Osteocyte (in vitro differentiated cells): ENCODE measurements at regions not wholly inside any gene's neighbourhood (a gene's known extent, or its start where the extent isn't known, plus 50 kb on each side); places are given as distances from the start of the nearest gene placed in this dataset.
"Not testable (repeated sequence)": the region's sequence is repeated elsewhere in the genome, so short reads cannot be mapped to it uniquely, and the experiment has no call there.

Source experiments
- DNase-seq: peaks from one replicate; pipeline ENCODE4 v3.0.0; 2021; ENCODE audit warnings: mixed read lengths; ENCODE audit not compliant: unreplicated experiment; ENCODE audit errors: extremely low spot score
- H3K27ac Mint-ChIP-seq: one replicate; pipeline ENCODE4 v1.8.0; 2021; ENCODE audit warnings: mild to moderate bottlenecking, mixed read lengths; ENCODE audit not compliant: unreplicated experiment
- H3K27me3 Mint-ChIP-seq: one replicate; pipeline ENCODE4 v1.8.0; 2021; ENCODE audit warnings: mixed read lengths; ENCODE audit not compliant: unreplicated experiment
- H3K36me3 Mint-ChIP-seq: one replicate; pipeline ENCODE4 v1.8.0; 2021; ENCODE audit warnings: mixed read lengths; ENCODE audit not compliant: unreplicated experiment
- H3K4me1 Mint-ChIP-seq: one replicate; pipeline ENCODE4 v1.8.0; 2021; ENCODE audit warnings: mixed read lengths; ENCODE audit not compliant: unreplicated experiment
- H3K4me3 Mint-ChIP-seq: one replicate; pipeline ENCODE4 v1.8.0; 2021; ENCODE audit warnings: mild to moderate bottlenecking, moderate library complexity, mixed read lengths; ENCODE audit not compliant: unreplicated experiment
- H3K9me3 Mint-ChIP-seq: one replicate; pipeline ENCODE4 v1.8.0; 2021; ENCODE audit warnings: mixed read lengths; ENCODE audit not compliant: unreplicated experiment
- TF ChIP-seq, protein P1 (sequence below): fragments of 200-600 bp; sonication (generic); IDR thresholded peaks from 2 replicates; pipeline ENCODE4 v1.5.0; 2021; ENCODE audit warnings: antibody characterized with exemption, mild to moderate bottlenecking, moderate library complexity

DNA sequence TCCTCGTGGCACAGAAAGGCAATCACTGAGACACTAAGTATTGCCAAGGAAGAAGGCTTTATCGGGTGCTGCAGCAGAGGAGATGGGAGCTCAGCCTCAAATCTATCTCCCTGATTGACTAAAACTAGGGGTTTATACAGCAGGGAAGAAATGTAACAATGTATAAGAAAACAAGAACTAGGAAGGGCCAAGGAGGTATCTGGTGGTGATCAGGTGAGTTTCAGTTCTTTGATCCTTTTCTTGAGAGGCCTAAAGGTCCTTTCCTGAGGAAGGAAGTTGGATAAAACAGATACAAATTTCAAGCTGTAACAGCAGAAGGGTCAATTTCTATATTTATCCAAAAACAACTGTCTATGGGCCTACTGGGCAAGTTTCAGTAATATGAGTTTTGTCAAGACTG, 212.4 kb downstream of the COPRS start:
- peaks cover 11% of the 10 kb centered on the region for H3K9me3 Mint-ChIP-seq
- no peaks in the 10 kb centered on the region for H3K27me3 Mint-ChIP-seq
- no peak for DNase-seq
- peak overlapping the region; percentile 60 for H3K27ac Mint-ChIP-seq
- H3K36me3 Mint-ChIP-seq, result peaks cover 2% of the 10 kb centered on the region
- H3K4me3 Mint-ChIP-seq, result no peak overlapping the region
- TF ChIP-seq, protein P1, sequence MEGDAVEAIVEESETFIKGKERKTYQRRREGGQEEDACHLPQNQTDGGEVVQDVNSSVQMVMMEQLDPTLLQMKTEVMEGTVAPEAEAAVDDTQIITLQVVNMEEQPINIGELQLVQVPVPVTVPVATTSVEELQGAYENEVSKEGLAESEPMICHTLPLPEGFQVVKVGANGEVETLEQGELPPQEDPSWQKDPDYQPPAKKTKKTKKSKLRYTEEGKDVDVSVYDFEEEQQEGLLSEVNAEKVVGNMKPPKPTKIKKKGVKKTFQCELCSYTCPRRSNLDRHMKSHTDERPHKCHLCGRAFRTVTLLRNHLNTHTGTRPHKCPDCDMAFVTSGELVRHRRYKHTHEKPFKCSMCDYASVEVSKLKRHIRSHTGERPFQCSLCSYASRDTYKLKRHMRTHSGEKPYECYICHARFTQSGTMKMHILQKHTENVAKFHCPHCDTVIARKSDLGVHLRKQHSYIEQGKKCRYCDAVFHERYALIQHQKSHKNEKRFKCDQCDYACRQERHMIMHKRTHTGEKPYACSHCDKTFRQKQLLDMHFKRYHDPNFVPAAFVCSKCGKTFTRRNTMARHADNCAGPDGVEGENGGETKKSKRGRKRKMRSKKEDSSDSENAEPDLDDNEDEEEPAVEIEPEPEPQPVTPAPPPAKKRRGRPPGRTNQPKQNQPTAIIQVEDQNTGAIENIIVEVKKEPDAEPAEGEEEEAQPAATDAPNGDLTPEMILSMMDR, result no peak
- peaks cover 6% of the 10 kb centered on the region for H3K4me1 Mint-ChIP-seq

DNA sequence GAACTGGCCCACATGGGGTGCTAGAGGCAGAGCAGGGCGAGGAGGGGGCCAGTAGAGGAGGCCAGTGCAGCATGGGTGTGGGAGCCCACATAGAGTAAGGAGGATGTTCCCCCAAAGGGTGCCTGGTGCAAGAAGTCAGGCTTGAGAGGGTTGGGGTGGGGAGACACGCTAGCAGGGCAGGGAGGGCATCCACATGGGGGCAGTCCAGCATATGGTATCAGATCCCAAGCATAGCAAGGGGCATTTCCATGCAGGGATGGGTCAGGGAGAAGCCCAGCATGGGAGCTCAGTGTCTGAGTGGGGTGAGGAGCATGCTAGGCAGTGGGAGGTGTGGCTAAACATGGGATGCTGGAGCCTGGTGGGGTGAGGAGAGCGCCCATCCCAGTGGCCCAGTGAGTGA, 213.7 kb downstream of the COPRS start:
- Mint-ChIP-seq H3K27ac (no peak overlapping the region), H3K36me3 (peaks cover 2% of the 10 kb centered on the region), H3K4me3 (no peak overlapping the region), H3K27me3 (no peaks in the 10 kb centered on the region), H3K4me1 (peaks cover 6% of the 10 kb centered on the region), H3K9me3 (peaks cover 11% of the 10 kb centered on the region)
- TF ChIP-seq, protein P1, result no peak
- no peak for DNase-seq

DNA sequence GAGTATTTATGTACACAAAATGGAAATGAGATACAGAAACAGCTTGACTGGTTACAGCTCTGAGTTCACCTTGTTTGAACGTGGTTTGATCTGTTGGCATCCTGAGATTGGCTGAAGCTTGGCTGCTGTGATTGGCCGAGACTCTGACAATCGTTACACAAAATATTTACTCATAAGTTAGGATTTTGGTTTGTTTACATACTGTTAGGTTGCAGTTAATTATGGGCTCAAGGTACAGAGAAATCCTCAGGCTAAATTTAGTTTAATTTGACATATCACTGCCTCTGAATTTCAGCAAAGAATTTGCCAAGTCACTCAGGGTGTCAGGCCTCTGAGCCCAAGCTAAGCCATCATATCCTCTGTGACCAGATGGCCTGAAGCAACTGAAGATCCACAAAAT, 227.3 kb downstream of the COPRS start:
- TF ChIP-seq, protein P1, result no peak
- peak overlapping the region; percentile 27 for H3K27ac Mint-ChIP-seq
- no peaks in the 10 kb centered on the region for H3K27me3 Mint-ChIP-seq
- H3K4me3 Mint-ChIP-seq, result no peak overlapping the region
- H3K4me1 Mint-ChIP-seq, result peaks cover 20% of the 10 kb centered on the region
- H3K36me3 Mint-ChIP-seq, result peaks cover 1% of the 10 kb centered on the region
- peaks cover 10% of the 10 kb centered on the region for H3K9me3 Mint-ChIP-seq
- DNase-seq, result no peak

DNA sequence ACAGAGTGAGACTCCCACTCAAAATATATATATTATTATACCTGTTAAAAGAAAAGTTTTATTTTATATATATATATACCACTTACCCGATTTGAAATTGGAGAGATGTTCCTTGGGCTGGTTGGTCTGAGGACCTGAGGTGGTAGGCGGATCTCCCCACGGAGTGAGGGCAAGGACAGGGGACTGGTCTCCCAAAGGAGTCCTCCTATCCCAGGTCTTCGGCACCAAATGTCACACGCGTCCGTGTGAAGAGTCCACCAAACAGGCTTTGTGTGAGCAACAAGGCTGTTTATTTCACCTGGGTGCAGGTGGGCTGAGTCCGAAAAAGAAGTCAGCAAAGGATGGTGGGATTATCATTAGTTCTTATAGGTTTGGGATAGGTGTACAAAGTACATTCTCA, 228.2 kb downstream of the COPRS start:
- H3K27me3 Mint-ChIP-seq, H3K36me3 Mint-ChIP-seq, H3K27ac Mint-ChIP-seq, H3K4me3 Mint-ChIP-seq: not testable (repeated sequence)
- Mint-ChIP-seq H3K4me1 (peaks cover 20% of the 10 kb centered on the region), H3K9me3 (peaks cover 18% of the 10 kb centered on the region)
- peak; percentile 54 for DNase-seq

DNA sequence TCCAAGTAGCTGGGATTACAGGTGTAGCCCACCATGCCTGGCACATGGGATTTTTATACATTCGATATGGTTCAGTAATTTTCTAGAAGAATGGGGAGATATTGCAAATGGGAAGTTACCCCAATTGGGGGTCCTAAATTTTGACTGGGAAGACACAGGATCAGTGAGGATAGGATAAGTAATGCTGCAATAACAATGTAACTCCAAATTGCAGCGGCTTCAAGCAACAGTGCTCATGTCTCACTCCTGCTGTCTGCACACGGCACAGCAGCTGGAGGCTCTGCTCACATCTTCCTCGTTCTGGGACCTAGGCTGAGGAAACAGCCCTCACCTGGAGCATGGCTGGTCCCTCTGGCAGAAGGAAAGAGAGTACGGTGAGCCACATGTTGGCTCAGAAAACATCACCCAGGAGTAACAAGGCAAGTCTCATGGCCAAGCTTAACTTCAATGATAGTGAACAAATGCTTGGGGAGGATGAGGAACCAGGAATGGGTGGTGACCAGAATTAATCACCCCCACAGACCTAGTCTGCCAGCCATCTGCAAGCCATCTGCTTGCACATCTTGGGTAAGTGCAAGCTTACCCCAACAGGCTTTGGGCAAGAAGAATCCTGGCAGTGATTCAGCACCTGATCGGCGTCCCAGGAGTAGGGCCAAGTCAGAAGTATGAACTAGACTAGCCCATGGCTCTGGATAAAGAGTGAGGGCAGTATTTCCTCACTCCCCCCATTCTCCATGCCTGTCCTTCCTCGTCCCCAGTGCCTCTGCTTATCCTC, 229.2 kb downstream of the COPRS start:
- peak; percentile 49 for DNase-seq
- Mint-ChIP-seq H3K27me3 (no peaks in the 10 kb centered on the region), H3K36me3 (peaks cover 5% of the 10 kb centered on the region), H3K9me3 (peaks cover 25% of the 10 kb centered on the region), H3K4me1 (peaks cover 20% of the 10 kb centered on the region), H3K4me3 (no peak overlapping the region), H3K27ac (no peak overlapping the region)
- TF ChIP-seq, protein P1, result no peak
